HEK293T (cell line): ENCODE measurements at regions not wholly inside any gene's neighbourhood (a gene's known extent, or its start where the extent isn't known, plus 50 kb on each side); places are given as distances from the start of the nearest gene placed in this dataset.

ENCODE experiments used
- BHLHE40 ChIP-seq: fragments of 450-650 bp; IDR thresholded peaks from 2 replicates; pipeline ENCODE4 v1.6.1; 2016; ENCODE audit warnings: mild to moderate bottlenecking, moderate library complexity, borderline replicate concordance
- CTBP1 ChIP-seq: fragments of 450-650 bp; IDR thresholded peaks from 2 replicates; pipeline ENCODE4 v1.6.1; 2016; ENCODE audit warnings: borderline replicate concordance
- ELF4 ChIP-seq: fragments of 450-650 bp; IDR thresholded peaks from 2 replicates; pipeline ENCODE4 v1.6.1; 2017; ENCODE audit warnings: antibody characterized with exemption
- FOXA1 ChIP-seq: fragments of 450-650 bp; IDR thresholded peaks from 2 replicates; pipeline ENCODE4 v1.6.1; 2016; ENCODE audit warnings: mild to moderate bottlenecking
- FOXK2 ChIP-seq: fragments of 450-650 bp; IDR thresholded peaks from 2 replicates; pipeline ENCODE4 v1.6.1; 2016; ENCODE audit warnings: mild to moderate bottlenecking
- FOXM1 ChIP-seq: fragments of 450-650 bp; IDR thresholded peaks from 2 replicates; pipeline ENCODE4 v1.6.1; 2017; ENCODE audit warnings: mild to moderate bottlenecking, borderline replicate concordance
- HDGF ChIP-seq: fragments of 450-650 bp; IDR thresholded peaks from 2 replicates; pipeline ENCODE4 v1.6.1; 2017; ENCODE audit warnings: antibody characterized with exemption, borderline replicate concordance
- NFRKB ChIP-seq: fragments of 450-650 bp; IDR thresholded peaks from 2 replicates; pipeline ENCODE4 v1.6.1; 2016; ENCODE audit warnings: mild to moderate bottlenecking, moderate library complexity
- SP1 ChIP-seq: fragments of 450-650 bp; IDR thresholded peaks from 2 replicates; pipeline ENCODE4 v1.6.1; 2017
- SUZ12 ChIP-seq: fragments of 450-650 bp; IDR thresholded peaks from 2 replicates; pipeline ENCODE4 v1.6.1; 2016; ENCODE audit warnings: mild to moderate bottlenecking
- TARDBP ChIP-seq: fragments of 450-650 bp; IDR thresholded peaks from 2 replicates; pipeline ENCODE4 v1.6.1; 2016
- ZNF384 ChIP-seq: fragments of 450-650 bp; IDR thresholded peaks from 2 replicates; pipeline ENCODE4 v1.6.1; 2016
- TF ChIP-seq, protein P1 (sequence below): fragments of 450-650 bp; IDR thresholded peaks from 2 replicates; pipeline ENCODE4 v1.6.1; 2016

DNA sequence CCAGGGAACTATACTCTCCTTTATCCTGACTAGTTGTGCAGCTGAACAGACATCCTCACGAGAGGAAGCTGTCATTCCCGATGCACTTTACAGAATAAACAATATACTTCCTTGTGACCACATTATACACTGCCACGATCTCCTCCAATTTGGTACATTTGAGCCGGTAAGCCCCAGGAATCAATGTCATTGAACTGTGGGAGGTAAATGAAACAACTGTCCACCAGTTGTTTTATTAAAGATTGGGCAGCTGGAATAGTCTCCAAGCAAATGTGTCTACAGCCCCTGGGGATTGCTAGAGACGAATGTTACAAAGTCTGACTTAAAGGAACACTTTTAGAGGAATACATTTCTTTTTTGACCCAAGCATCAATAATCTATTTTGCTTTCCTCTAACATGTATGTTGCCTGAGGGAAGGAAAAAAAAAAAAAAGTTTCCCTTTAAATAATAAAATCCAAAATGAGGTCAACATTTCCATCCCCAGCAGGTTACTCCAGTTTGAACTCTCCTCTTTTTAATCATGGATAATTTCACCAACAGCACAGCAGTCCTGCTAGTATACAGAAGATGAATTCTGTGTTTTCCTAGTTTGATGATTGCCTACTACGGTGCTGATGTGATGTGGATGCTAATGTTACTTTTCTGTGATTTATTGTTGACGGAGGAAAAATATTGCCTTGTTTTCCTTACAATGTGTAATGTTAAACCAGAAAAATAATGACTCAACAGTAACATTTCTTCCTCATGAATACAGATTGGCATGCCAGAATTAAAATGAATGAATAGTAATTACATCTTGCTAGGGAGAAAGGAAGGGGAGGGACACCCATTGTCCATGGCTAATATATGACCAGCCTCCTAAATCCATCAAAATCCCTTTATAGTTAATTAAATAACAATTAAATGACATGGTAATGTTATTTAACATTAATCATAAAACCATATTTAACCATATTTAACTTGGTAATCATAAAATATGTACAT lies 360.9 kb downstream of the NEBL start:
- TF ChIP-seq NFRKB = no peak
- no peak for TF ChIP-seq FOXK2
- no peak for TF ChIP-seq ELF4
- TF ChIP-seq FOXA1 = no peak
- TF ChIP-seq SP1 = no peak
- TF ChIP-seq CTBP1 = no peak
- no peak for TF ChIP-seq TARDBP
- no peak for TF ChIP-seq SUZ12
- no peak for TF ChIP-seq ZNF384
- no peak for TF ChIP-seq BHLHE40
- no peak for TF ChIP-seq FOXM1
- TF ChIP-seq HDGF = no peak
- TF ChIP-seq, protein P1, sequence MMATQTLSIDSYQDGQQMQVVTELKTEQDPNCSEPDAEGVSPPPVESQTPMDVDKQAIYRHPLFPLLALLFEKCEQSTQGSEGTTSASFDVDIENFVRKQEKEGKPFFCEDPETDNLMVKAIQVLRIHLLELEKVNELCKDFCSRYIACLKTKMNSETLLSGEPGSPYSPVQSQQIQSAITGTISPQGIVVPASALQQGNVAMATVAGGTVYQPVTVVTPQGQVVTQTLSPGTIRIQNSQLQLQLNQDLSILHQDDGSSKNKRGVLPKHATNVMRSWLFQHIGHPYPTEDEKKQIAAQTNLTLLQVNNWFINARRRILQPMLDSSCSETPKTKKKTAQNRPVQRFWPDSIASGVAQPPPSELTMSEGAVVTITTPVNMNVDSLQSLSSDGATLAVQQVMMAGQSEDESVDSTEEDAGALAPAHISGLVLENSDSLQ = peak; percentile 29; the same call in 1 of the 2 replicates
